Osteoblast (primary cell): ENCODE measurements at regions not wholly inside any gene's neighbourhood (a gene's known extent, or its start where the extent isn't known, plus 50 kb on each side); places are given as distances from the start of the nearest gene placed in this dataset.

Source experiments
- DNase-seq: peaks from one replicate; pipeline ENCODE4 v3.0.0; 2011; ENCODE audit warnings: low spot score, mixed read lengths; ENCODE audit not compliant: insufficient read length; ENCODE audit errors: missing footprints
- H2AFZ ChIP-seq: 2 replicates; pipeline ENCODE4 v1.6.0; 2011; ENCODE audit warnings: mild to moderate bottlenecking, low read length
- H3K27ac ChIP-seq: 2 replicates; pipeline ENCODE4 v1.5.1; 2011; ENCODE audit warnings: mild to moderate bottlenecking, low read depth, low read length, moderate library complexity
- H3K27me3 ChIP-seq: 2 replicates; pipeline ENCODE4 v1.6.0; 2012; ENCODE audit warnings: mild to moderate bottlenecking, control low read depth, inconsistent platforms, low read length, moderate library complexity; ENCODE audit not compliant: insufficient read depth
- H3K36me3 ChIP-seq: 2 replicates; pipeline ENCODE4 v1.5.1; 2011; ENCODE audit warnings: mild to moderate bottlenecking, low read length, control low read depth, moderate library complexity; ENCODE audit not compliant: insufficient read depth
- H3K4me1 ChIP-seq: 2 replicates; pipeline ENCODE4 v1.5.1; 2011; ENCODE audit warnings: mild to moderate bottlenecking, low read length, control low read depth, moderate library complexity; ENCODE audit not compliant: insufficient read depth
- H3K4me2 ChIP-seq: 2 replicates; pipeline ENCODE4 v1.6.0; 2011; ENCODE audit warnings: mild to moderate bottlenecking, low read length; ENCODE audit not compliant: insufficient read depth
- H3K4me3 ChIP-seq: fragments of 200-600 bp; sonication (generic); 3 replicates; pipeline ENCODE4 v1.5.1; 2012; ENCODE audit warnings: mild to moderate bottlenecking, low read length, inconsistent platforms; ENCODE audit not compliant: insufficient read depth
- H3K79me2 ChIP-seq: 2 replicates; pipeline ENCODE4 v1.6.0; 2012; ENCODE audit warnings: mild to moderate bottlenecking, low read length, control low read depth, inconsistent platforms; ENCODE audit not compliant: insufficient read depth
- H3K9me3 ChIP-seq: 2 replicates; pipeline ENCODE4 v1.5.1; 2011; ENCODE audit warnings: low read depth, low read length, control low read depth
- H4K20me1 ChIP-seq: 2 replicates; pipeline ENCODE4 v1.6.0; 2012; ENCODE audit warnings: mild to moderate bottlenecking, low read length, control low read depth; ENCODE audit not compliant: insufficient read depth
- TF ChIP-seq, protein P1 (sequence below): IDR thresholded peaks from 2 replicates; pipeline ENCODE4 v1.5.1; 2011; ENCODE audit warnings: mild to moderate bottlenecking, low read depth, low read length, moderate library complexity; ENCODE audit errors: extremely low read depth

DNA sequence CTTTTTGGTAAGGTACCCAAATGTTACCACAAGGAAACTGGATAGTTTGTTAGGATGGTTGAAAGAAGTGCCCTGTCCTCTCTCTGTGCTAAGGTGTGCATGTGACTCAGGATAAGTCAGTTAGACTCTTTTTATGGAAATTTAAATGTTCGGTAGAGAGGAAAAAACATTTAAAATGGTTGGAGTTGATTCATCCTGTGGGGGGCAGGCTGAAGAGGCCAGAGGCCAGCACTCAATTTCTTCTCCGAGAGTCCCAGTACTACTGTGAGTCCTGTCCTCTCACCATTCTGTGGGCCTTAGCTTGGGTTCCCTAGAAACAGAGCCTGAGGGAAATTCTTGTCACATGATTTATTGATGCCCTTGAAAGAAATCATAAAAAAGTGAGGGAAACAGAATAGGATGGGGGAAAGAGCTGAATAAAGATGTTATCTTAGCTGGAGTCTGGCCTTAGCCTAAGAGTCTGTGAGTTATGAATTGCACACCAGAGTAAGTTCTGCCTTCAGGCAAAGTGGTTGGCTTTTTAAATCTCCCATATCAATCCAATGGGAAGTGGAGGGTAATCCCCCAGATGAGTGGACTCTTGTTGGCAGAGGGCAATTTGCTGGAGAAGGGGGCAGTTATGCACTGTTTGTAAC is 106.5 kb upstream of the GALNT15 start:
- no peaks in the 10 kb centered on the region for H3K36me3 ChIP-seq
- H3K79me2 ChIP-seq = no peaks in the 10 kb centered on the region
- no peak overlapping the region for H3K4me2 ChIP-seq
- no peaks in the 10 kb centered on the region for H3K27me3 ChIP-seq
- H3K9me3 ChIP-seq = no peaks in the 10 kb centered on the region
- no peak for DNase-seq
- H4K20me1 ChIP-seq = no peaks in the 10 kb centered on the region
- peaks cover 50% of the 10 kb centered on the region for H3K4me1 ChIP-seq
- peak overlapping the region; percentile 94 for H3K27ac ChIP-seq
- no peak overlapping the region for H3K4me3 ChIP-seq
- no peak overlapping the region for H2AFZ ChIP-seq
- TF ChIP-seq, protein P1, sequence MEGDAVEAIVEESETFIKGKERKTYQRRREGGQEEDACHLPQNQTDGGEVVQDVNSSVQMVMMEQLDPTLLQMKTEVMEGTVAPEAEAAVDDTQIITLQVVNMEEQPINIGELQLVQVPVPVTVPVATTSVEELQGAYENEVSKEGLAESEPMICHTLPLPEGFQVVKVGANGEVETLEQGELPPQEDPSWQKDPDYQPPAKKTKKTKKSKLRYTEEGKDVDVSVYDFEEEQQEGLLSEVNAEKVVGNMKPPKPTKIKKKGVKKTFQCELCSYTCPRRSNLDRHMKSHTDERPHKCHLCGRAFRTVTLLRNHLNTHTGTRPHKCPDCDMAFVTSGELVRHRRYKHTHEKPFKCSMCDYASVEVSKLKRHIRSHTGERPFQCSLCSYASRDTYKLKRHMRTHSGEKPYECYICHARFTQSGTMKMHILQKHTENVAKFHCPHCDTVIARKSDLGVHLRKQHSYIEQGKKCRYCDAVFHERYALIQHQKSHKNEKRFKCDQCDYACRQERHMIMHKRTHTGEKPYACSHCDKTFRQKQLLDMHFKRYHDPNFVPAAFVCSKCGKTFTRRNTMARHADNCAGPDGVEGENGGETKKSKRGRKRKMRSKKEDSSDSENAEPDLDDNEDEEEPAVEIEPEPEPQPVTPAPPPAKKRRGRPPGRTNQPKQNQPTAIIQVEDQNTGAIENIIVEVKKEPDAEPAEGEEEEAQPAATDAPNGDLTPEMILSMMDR = no peak

DNA sequence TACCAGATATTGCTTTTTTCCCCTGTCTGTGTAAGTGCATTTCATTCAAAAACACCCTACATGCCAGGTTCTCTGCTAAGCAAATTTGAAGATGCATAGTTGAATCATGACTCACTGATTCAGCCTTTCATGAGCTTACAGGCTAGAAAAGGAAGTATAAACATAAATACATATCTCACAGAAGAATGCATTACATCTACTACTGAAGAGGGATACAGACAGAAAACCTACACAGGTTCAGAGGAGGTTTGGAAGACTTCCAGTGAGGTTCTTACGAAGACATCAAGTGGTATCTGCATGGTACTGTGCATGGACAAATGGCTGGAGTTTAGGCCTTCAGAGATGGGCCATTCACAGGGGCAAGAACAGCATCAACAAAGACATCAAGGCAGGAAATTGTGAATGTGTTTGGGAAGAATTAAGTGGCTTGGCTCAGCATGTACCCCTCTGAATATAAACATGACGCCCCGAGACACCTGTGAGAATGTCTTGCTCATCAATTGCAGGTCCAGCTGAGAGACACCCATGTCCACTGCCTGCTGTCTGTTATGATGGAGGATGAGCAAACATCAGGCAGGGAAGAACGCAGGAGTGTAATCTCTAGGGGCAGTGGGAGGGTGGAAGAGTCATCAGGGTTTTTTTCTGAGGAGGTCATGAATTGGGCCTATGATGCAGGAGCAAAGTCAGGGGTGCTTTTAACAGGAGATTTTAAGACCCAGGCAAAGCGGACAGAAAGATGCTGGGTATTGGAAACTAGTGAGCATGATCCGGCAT is 105.1 kb upstream of the GALNT15 start:
- no peaks in the 10 kb centered on the region for H3K9me3 ChIP-seq
- peaks cover 63% of the 10 kb centered on the region for H3K4me1 ChIP-seq
- H2AFZ ChIP-seq = no peak overlapping the region
- peak overlapping the region; percentile 3 for H3K4me2 ChIP-seq
- TF ChIP-seq, protein P1 = no peak
- H3K36me3 ChIP-seq = no peaks in the 10 kb centered on the region
- no peaks in the 10 kb centered on the region for H4K20me1 ChIP-seq
- H3K27ac ChIP-seq = peak overlapping the region; percentile 94
- no peaks in the 10 kb centered on the region for H3K79me2 ChIP-seq
- peak; percentile 32 for DNase-seq
- H3K27me3 ChIP-seq = no peaks in the 10 kb centered on the region
- H3K4me3 ChIP-seq = no peak overlapping the region

DNA sequence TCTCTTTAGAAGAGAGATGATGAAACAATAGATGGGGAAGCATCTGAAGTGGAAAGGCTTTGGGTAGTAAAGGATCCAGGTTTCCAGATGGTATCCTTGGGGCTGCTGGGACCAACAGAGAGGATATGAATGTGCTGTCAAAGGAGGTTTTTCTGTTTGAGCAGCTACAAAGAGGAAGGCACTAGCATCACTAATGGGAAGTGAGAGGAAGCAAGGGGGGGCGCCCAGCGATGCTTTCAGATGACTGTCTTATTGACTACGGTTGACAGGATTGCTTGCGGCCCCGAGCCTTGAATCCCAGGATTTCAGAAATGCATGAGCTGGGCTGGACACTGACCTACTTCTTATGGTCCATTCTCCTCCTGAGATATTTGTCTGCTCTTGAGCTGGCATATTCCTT is 103.8 kb upstream of the GALNT15 start:
- H3K9me3 ChIP-seq = no peaks in the 10 kb centered on the region
- no peaks in the 10 kb centered on the region for H3K36me3 ChIP-seq
- TF ChIP-seq, protein P1 = no peak
- no peak for DNase-seq
- no peak overlapping the region for H3K4me3 ChIP-seq
- H3K27me3 ChIP-seq = no peaks in the 10 kb centered on the region
- no peaks in the 10 kb centered on the region for H3K79me2 ChIP-seq
- H3K27ac ChIP-seq = no peak overlapping the region
- peaks cover 52% of the 10 kb centered on the region for H3K4me1 ChIP-seq
- H4K20me1 ChIP-seq = no peaks in the 10 kb centered on the region
- H3K4me2 ChIP-seq = no peak overlapping the region
- no peak overlapping the region for H2AFZ ChIP-seq

- DNase-seq = no peak
- peaks cover 51% of the 10 kb centered on the region for H3K4me1 ChIP-seq
- no peak overlapping the region for H3K4me3 ChIP-seq
- no peak overlapping the region for H2AFZ ChIP-seq
- H3K9me3 ChIP-seq = no peaks in the 10 kb centered on the region
- H3K27ac ChIP-seq = no peak overlapping the region
- no peaks in the 10 kb centered on the region for H3K79me2 ChIP-seq
- no peaks in the 10 kb centered on the region for H3K36me3 ChIP-seq
- TF ChIP-seq, protein P1 = no peak
- no peaks in the 10 kb centered on the region for H4K20me1 ChIP-seq
- H3K27me3 ChIP-seq = no peaks in the 10 kb centered on the region
- no peak overlapping the region for H3K4me2 ChIP-seq
Observed at GRCh38 chr3:16071206-16071605, 103.3 kb upstream of the GALNT15 start.
